H54 (cell line): ENCODE measurements at regions not wholly inside any gene's neighbourhood (a gene's known extent, or its start where the extent isn't known, plus 50 kb on each side); places are given as distances from the start of the nearest gene placed in this dataset.

ENCODE experiments used
- DNase-seq: peaks from one replicate; pipeline ENCODE4 v3.0.0; 2011; ENCODE audit warnings: low spot score, mixed read lengths; ENCODE audit not compliant: insufficient read length
- FAIRE-seq: peaks from 3 replicates; lab custom pipeline; 2011; peaks lifted over from hg19 to GRCh38; lab: Jason Lieb, UNC
- POLR2A ChIP-seq: IDR thresholded peaks from 2 replicates; pipeline ENCODE4 v1.6.1; 2011; ENCODE audit warnings: low read depth, mild to moderate bottlenecking, low read length

GRCh38 chr3:168894214-168894613, 769.3 kb downstream of the MECOM start:
- no peak for TF ChIP-seq POLR2A
- DNase-seq (no peak), FAIRE-seq (no peak)

GRCh38 chr3:168889666-168890065, 773.8 kb downstream of the MECOM start:
- DNase-seq (no peak), FAIRE-seq (no peak)
- TF ChIP-seq POLR2A, result no peak

- TF ChIP-seq POLR2A, result no peak
- DNase-seq (no peak), FAIRE-seq (peak; percentile 91)
These were observed 774.7 kb downstream of the MECOM start for GRCh38 chr3:168888781-168889180.

GRCh38 chr3:168885028-168885427, 778.5 kb downstream of the MECOM start:
- DNase-seq (no peak), FAIRE-seq (peak; percentile 96)
- no peak for TF ChIP-seq POLR2A

DNA sequence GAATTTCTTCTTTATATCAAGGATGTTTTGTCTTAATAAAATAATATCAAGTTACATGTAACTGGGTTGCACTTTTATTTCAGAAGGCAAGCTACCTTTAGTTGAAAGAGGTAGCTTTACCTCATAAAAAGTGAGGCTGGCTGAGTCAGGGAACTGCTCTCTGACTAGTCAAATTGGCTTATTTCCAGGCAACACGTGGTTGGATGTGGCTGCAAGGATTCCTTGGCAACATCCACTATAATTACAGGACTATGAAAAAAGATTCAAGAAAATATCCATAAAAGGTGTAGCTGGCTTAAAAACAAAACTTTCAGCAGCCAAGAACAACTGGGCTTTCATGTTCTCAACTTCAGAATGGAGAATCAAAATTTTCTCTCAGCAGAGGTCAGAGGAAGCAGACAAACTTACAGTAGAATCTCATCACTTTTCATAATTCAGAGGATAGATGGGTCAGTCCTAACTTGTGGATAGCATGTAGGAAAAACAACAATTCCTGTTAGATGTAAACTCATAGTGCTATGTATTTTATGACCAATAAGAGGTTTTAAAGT, 779.1 kb downstream of the MECOM start:
- DNase-seq, result no peak
- no peak for FAIRE-seq
- TF ChIP-seq POLR2A, result no peak

GRCh38 chr3:168883145-168883544, 780.4 kb downstream of the MECOM start:
- no peak for FAIRE-seq
- TF ChIP-seq POLR2A, result no peak
- no peak for DNase-seq

DNA sequence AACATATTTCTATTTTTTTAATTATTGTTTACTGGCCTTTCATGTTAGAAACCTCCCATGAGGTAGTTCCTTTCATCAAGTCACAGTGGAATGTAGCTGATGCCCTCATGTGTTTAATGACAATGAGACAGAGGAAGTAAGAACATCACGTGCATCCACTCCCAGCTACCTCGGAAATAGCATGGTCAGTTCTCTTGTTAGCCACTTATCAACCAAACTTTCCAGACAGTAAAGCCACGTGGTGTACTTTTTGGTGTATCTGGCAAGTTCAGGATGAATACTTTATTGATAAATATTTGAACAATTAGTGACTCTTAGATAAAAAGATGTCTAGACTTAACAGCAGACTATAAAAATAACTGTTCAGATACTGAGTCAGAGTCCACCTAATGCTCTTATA, 781.7 kb downstream of the MECOM start:
- TF ChIP-seq POLR2A, result no peak
- no peak for DNase-seq
- FAIRE-seq, result no peak

DNA sequence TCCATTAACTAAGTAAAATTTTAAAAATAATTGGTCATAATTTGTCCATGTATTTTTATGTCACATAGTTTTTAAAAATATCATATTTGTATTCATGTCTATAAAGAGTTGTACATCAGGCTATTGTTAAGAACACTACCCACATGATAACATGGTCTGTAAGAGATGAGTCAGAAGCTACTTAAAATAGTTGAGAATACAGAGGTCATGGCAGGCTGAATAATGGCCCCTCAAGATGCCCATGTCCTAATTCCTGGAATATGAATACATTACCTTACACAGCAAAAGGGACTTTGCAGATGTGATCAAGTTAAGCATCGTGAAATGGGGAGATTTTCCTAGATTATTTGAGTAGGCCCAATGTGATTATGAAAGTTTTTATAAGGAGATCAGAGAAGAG, 782.9 kb upstream of the GOLIM4 start:
- FAIRE-seq, result peak; percentile 96
- no peak for TF ChIP-seq POLR2A
- no peak for DNase-seq

GRCh38 chr3:168877899-168878298, 782.2 kb upstream of the GOLIM4 start:
- no peak for TF ChIP-seq POLR2A
- no peak for FAIRE-seq

DNA sequence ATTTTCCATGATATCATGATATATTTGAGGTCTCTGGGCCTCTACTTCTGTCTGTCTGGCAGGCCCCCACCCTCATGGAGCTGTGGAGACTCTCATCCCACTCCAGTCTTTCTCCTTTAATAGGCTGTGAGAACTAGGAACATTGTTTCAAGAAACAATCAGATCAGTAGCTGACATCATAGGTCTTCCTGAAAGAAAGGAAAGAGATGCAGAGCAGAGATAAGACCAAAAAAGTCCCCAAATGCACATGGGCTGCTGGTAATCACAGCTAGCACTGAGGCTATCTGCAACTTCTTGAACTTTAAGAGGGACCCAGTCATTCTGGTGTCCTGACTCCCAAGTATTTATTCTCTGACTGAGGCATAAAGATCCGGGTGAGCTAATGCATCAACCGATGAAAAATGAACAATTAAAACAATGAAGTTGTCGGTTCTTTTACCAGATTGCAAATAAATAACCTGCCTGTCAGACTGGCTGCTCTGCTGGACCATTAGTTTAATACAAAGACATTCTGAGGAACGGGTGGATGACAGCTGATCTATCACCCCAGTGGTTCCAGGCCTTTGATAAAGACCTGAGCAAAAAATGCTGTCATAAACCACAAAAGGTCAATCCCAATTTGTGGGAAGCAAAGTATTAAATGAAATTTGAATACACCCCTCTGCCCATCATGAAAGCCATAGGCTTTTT, 780.8 kb upstream of the GOLIM4 start:
- no peak for TF ChIP-seq POLR2A
- DNase-seq, result no peak
- FAIRE-seq, result peak; percentile 52

More at GRCh38 chr3:168877899-168878298, 782.2 kb upstream of the GOLIM4 start:
- DNase-seq, result no peak

DNA sequence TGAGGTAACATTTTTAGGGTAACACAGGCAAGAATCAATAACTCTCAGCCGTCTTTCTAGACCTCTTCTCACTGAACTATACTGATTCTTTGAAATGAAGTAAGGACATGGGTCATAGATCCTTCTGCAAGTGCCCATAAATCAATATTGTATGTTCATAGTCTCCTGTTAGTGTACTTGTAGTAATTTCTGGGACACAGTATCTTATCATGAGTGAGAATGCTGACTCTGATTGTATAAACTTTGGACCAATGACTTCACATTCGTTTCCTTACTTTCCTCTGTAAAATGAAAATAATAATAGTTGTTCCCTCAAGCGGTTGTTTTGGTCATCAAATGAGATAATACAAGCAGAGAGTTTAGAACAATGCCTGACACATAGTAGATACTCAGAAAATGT, 777.1 kb upstream of the GOLIM4 start:
- DNase-seq (no peak), FAIRE-seq (no peak)
- no peak for TF ChIP-seq POLR2A

DNA sequence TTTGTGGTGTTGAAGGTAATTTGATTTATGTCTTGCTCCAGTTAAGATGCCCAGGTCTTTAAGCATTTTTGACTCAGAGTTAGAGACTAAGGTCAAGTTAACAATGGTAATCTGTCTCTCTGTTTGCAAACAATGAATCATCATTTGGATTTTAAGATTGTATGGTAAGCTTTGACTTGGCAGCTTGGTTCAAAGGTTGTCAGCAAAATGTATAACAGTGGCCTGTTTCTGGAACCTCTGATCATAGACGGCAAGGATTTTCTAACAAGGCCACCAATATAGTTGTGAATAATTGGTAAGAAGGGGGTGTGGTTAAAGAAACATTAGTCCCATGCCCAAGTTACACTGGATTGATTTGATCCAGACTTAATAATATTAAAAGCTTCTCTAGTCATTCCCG, 775.2 kb upstream of the GOLIM4 start:
- DNase-seq (no peak), FAIRE-seq (peak; percentile 94)
- TF ChIP-seq POLR2A, result no peak

DNA sequence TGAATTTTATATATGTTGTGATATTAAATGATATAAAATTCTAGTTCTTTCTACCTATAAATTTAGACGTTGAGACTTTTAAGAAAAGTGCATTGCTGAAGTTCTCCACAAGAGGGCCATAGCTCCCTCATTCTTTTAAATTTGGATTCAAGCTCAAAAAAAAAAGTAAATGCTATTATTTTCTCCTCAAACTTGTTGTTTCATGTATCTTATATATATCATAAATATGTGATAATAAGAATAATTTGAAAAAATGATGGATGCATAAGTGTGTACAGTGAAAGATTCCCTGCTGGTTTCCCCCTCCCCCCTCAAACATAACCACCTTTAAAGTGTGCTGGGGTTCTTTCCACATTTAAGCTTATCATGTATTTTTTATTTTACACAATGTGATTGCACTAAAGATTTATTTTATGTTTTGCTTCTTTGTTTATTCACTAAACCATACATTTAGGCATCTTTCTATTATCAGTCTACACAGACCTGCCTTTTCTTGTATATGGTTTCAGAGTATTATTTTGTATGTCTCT, 769.4 kb upstream of the GOLIM4 start:
- DNase-seq, result no peak
- FAIRE-seq, result no peak
- no peak for TF ChIP-seq POLR2A

DNA sequence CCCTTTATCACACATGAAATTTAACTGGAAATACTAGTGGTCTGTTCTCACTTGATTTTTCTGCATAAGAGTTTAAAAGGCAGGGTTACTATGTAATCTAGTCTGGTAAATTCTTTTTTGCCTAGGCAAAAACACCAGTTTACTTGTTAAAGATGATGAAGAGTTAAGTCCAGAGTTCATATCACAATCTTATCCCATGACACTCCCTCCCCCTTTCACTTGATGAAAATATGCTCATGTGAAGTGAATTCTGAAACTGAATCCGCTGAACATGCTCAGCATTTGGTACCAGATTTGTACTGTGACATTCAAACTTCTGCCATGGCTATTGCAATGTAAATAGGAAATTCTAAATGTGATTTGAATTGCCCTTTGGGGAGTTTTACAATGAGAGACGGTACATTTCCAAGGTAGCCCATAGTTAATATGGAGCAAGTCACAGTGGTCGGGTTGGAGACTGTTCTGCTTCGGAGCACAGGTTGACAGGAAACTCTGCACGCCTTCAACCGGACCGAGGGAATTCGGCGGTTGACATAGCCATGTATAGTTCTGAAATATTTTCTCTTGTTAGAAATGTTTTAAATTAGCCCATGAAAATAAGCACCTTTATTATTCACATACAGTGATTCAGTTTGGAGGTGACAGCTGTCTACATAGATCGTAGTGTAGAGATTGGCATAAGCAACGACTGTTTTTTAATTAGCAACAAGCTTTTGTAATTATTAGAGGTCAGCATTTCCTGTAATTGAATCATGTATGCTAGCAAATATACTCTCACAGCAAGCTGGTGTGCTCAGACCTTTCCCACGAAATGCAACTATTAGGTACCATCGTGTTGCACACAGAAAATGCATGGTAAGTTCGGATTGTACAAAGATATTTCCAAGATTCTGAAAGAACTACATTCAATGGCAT, 768.6 kb upstream of the GOLIM4 start:
- FAIRE-seq, result peak; percentile 23
- no peak for TF ChIP-seq POLR2A
- no peak for DNase-seq
